ENCODE measurements at regions not wholly inside any gene's neighbourhood (a gene's known extent, or its start where the extent isn't known, plus 50 kb on each side); places are given as distances from the start of the nearest gene placed in this dataset.

DNA sequence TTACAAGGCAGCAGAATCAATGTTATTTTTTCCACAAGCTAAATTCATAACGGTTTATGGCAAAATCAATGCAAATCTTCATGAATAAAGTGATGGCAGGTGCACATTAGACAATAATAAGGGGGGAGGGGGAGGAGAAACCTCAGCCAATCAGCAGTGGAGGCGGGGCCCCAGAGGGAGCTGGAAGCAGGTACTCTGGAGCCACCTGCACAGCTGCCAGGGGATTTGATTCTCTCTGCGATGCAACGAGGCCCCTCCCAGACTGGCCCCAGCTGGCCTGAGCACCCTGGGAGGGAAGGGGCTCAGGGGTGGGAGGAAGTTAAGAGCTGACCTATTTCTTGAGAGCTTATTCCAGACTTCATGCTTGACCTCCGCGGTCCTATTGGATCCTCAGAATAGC is 127.8 kb upstream of the IGSF21 start:
- Mint-ChIP-seq H3K9me3 (no peaks in the 10 kb centered on the region), H3K4me1 (ENCODE audit: low read depth) (no peaks in the 10 kb centered on the region), H3K27me3 (ENCODE audit: low read depth) (peaks cover 6% of the 10 kb centered on the region), H3K36me3 (ENCODE audit: insufficient read depth in 2 of 2) (no peaks in the 10 kb centered on the region), H3K4me3 (no peak overlapping the region), H3K27ac (no peak overlapping the region)
- DNase-seq, result no peak
- ATAC-seq (replicated peaks in 1 of 2), result no peak

DNA sequence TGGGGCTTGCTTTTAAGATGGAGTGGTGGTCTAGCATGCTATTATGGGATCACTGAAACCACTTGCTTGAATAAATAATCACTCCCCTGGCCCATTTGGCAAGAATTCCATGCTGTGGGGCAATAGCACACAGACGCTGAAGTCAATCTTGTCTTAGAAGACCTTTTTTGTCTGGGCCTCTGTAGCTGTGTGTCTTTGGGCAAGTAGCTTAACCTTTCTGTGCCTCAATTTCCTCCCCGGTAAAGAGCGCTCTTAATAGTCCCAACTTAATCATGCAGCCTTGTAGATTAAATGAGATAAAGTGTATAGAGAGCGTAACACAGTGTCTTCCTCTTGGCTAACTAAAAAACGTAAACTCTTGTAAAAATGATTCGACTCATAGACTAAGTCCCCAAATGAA is 125.4 kb upstream of the IGSF21 start:
- Mint-ChIP-seq H3K36me3 (ENCODE audit: insufficient read depth in 2 of 2) (no peaks in the 10 kb centered on the region), H3K9me3 (no peaks in the 10 kb centered on the region), H3K27me3 (ENCODE audit: low read depth) (peaks cover 6% of the 10 kb centered on the region), H3K4me3 (no peak overlapping the region), H3K4me1 (ENCODE audit: low read depth) (no peaks in the 10 kb centered on the region), H3K27ac (no peak overlapping the region)
- DNase-seq (no peak), ATAC-seq (replicated peaks in 1 of 2) (no peak)

DNA sequence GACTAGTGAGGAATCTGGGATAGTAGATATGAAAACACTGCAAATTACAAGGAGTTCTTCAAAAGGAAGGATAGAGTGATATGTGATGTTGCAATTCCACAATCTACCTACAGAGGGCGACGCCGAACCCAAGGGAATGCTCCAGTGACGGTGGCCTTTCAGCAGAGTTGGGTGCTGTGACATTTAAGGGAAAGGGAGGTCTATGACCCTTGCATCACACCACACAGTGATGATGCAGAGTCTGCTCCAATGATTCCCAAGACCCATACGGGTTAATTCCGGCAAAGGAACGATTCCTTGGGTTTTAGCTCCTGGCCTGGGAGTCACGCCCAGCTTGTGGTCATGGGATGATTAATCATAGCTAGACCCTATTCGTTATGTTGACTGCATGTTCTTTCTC is 123.0 kb upstream of the IGSF21 start:
- Mint-ChIP-seq H3K27me3 (ENCODE audit: low read depth) (peaks cover 6% of the 10 kb centered on the region), H3K36me3 (ENCODE audit: insufficient read depth in 2 of 2) (no peaks in the 10 kb centered on the region), H3K4me3 (no peak overlapping the region), H3K4me1 (ENCODE audit: low read depth) (no peaks in the 10 kb centered on the region), H3K9me3 (peaks cover 0 to 3% of the 10 kb centered on the region in 2 donors), H3K27ac (no peak overlapping the region)
- ATAC-seq (replicated peaks in 1 of 2) (no peak), DNase-seq (peak; percentile 13 to 21)

DNA sequence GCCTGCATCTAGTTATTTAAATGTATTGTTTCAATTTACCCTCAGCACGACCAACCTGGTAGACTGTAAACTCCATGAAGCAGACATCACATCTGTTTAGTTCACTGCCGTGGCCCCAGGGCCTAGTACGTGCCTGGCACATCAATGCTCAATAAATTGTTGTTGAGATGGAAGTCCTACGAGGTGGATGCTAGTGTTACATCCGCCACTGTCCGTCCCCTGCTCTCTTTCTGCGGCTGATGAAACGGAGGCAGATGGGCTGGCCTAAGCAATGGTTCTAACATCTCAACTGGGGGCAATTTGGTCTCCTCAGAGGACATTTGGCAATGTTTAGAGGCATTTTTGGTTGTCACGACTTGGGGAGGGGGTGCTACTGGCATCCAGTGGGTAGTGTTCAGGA is 121.4 kb upstream of the IGSF21 start:
- Mint-ChIP-seq H3K4me1 (ENCODE audit: low read depth) (no peaks in the 10 kb centered on the region), H3K9me3 (peaks cover 0 to 3% of the 10 kb centered on the region in 2 donors), H3K27ac (no peak overlapping the region), H3K36me3 (ENCODE audit: insufficient read depth in 2 of 2) (no peaks in the 10 kb centered on the region), H3K4me3 (no peak overlapping the region), H3K27me3 (ENCODE audit: low read depth) (peaks cover 6% of the 10 kb centered on the region)
- no peak for ATAC-seq (replicated peaks in 1 of 2)
- DNase-seq, result no peak

DNA sequence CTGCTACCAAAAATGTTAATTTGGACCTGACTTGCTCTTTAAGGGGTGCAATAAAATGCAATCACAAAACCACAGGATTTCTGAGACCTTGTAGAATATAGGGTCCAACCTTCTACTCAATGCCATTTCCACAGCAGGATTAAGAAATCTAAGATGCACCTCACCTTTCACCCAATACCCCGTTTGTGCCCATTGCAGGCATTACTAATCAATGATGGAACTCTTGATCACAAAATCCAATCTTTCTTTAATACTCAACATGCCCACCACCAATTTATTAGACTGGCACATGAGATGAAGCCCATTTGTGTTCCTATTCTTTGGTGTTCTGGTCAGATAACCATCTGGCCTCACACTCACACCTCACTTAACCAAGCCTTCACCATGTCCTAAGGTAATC is 117.2 kb upstream of the IGSF21 start:
- no peak overlapping the region for H3K4me3 Mint-ChIP-seq
- H3K4me1 Mint-ChIP-seq (ENCODE audit: low read depth), result no peaks in the 10 kb centered on the region
- DNase-seq, result no peak
- H3K27me3 Mint-ChIP-seq (ENCODE audit: low read depth), result no peaks in the 10 kb centered on the region
- H3K9me3 Mint-ChIP-seq, result peaks cover 0 to 3% of the 10 kb centered on the region in 2 donors
- H3K36me3 Mint-ChIP-seq (ENCODE audit: insufficient read depth in 2 of 2), result no peaks in the 10 kb centered on the region
- no peak for ATAC-seq (replicated peaks in 1 of 2)
- no peak overlapping the region for H3K27ac Mint-ChIP-seq

DNA sequence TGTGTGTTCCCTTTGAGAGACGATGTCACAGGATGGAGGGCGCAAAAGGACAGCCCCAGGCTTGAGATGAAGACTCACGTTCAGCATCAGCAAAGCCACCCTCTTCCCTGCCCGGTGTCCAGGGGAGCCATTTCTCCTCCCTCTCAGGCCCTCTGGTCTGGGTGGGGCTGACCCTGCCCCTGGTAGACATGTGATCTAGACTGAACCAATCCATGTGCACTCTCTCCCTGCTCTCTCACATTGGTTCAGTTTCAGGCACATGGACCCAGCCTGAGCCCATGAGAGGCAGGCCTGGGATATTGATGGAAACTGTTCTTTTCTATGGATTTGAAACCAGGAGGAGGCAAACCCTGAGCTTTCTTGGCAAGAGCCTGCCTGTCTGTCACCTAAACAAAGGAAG is 115.6 kb upstream of the IGSF21 start:
- Mint-ChIP-seq H3K27ac (no peak overlapping the region), H3K4me1 (ENCODE audit: low read depth) (no peaks in the 10 kb centered on the region), H3K27me3 (ENCODE audit: low read depth) (no peaks in the 10 kb centered on the region), H3K9me3 (peaks cover 0 to 3% of the 10 kb centered on the region in 2 donors), H3K36me3 (ENCODE audit: insufficient read depth in 2 of 2) (no peaks in the 10 kb centered on the region), H3K4me3 (no peak overlapping the region)
- DNase-seq (no peak), ATAC-seq (replicated peaks in 1 of 2) (no peak)

DNA sequence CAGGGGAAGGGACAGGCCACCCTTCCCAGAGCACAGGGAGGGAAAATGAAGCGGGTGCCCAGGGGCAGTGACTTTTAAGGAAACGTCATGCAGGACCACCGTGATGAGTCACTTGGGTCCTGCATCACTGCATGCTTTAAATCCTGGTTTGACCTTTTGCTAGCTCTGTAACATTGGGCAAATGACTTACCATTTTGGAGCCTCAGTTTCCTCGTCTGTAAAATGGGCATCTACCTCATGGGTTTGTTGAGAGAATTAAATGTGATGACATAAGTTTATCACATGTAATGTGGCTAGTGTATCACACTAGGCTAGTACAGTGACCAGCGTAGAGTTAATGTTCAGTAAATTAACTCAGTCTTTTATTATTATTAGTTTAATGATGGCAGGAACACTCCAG is 114.8 kb upstream of the IGSF21 start:
- no peaks in the 10 kb centered on the region for H3K4me1 Mint-ChIP-seq (ENCODE audit: low read depth)
- H3K4me3 Mint-ChIP-seq, result no peak overlapping the region
- no peaks in the 10 kb centered on the region for H3K27me3 Mint-ChIP-seq (ENCODE audit: low read depth)
- DNase-seq (no peak), ATAC-seq (replicated peaks in 1 of 2) (no peak)
- peaks cover 0 to 3% of the 10 kb centered on the region in 2 donors for H3K9me3 Mint-ChIP-seq
- H3K27ac Mint-ChIP-seq, result no peak overlapping the region
- no peaks in the 10 kb centered on the region for H3K36me3 Mint-ChIP-seq (ENCODE audit: insufficient read depth in 2 of 2)

DNA sequence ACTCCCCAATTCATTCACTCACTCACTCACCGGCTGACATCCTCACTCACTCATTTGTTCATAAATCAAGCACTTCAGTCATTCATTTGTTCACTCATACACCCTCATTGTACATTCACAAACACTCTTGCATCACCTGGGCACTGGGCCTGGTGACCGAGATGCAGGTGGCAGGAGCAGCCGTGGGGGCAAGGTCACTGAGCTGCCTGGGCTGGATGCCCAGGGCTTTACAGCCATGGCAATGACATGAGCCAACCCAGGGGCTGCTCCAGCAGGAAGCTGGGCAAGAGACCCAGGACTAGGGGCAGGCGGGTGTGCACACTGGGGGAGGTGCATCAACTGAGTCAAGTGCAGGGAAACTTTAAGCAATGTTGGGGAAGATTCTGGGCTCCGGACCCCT is 113.6 kb upstream of the IGSF21 start:
- Mint-ChIP-seq H3K4me1 (ENCODE audit: low read depth) (no peaks in the 10 kb centered on the region), H3K36me3 (ENCODE audit: insufficient read depth in 2 of 2) (no peaks in the 10 kb centered on the region), H3K27me3 (ENCODE audit: low read depth) (no peaks in the 10 kb centered on the region), H3K27ac (no peak overlapping the region), H3K9me3 (peaks cover 0 to 3% of the 10 kb centered on the region in 2 donors), H3K4me3 (no peak overlapping the region)
- ATAC-seq (replicated peaks in 1 of 2), result no peak
- no peak for DNase-seq

DNA sequence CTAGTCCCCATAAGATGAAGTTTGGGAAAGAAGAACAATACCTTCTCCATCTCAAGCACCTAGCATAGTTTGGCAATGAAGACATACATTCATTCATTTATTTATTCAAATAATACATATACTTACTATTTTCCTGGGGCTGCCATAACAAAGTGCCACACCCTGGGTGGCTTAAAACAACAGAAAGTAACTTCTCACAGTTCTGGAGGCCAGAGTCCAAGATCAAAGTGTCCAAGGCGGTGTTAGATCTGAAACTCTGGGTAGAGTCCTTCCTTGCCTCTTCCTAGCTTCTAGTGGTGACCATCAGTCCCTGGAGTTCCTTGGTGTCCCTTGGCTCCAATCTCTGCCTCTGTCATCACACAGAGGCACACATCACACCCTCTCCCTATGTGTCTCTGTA is 112.1 kb upstream of the IGSF21 start:
- DNase-seq, result no peak
- H3K4me3 Mint-ChIP-seq, result no peak overlapping the region
- no peaks in the 10 kb centered on the region for H3K4me1 Mint-ChIP-seq (ENCODE audit: low read depth)
- ATAC-seq (replicated peaks in 1 of 2), result no peak
- H3K27ac Mint-ChIP-seq, result no peak overlapping the region
- H3K9me3 Mint-ChIP-seq, result no peaks in the 10 kb centered on the region
- no peaks in the 10 kb centered on the region for H3K27me3 Mint-ChIP-seq (ENCODE audit: low read depth)
- H3K36me3 Mint-ChIP-seq (ENCODE audit: insufficient read depth in 2 of 2), result no peaks in the 10 kb centered on the region

DNA sequence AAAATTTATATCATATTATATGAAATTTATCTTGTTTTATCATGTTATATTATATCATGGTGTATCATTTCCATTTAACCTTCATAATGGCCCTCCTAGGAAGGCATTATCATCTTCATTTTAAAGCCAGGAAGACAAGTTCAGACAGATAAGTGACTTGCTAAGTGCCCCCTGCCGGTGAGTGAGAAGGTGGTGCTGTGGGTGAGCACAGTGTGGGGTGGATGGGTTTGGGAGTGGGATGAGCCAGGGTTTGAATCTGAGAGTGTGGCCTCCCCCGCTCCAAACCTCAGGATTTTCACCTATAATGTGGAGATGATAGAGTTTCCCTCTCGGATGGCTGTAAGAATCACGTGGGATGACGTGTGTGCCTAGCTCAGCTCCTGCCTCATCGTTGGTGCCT is 108.7 kb upstream of the IGSF21 start:
- Mint-ChIP-seq H3K27me3 (ENCODE audit: low read depth) (peaks cover 6% of the 10 kb centered on the region), H3K36me3 (ENCODE audit: insufficient read depth in 2 of 2) (no peaks in the 10 kb centered on the region), H3K27ac (no peak overlapping the region), H3K9me3 (no peaks in the 10 kb centered on the region), H3K4me1 (ENCODE audit: low read depth) (no peaks in the 10 kb centered on the region), H3K4me3 (no peak overlapping the region)
- ATAC-seq (replicated peaks in 1 of 2), result no peak
- no peak for DNase-seq

DNA sequence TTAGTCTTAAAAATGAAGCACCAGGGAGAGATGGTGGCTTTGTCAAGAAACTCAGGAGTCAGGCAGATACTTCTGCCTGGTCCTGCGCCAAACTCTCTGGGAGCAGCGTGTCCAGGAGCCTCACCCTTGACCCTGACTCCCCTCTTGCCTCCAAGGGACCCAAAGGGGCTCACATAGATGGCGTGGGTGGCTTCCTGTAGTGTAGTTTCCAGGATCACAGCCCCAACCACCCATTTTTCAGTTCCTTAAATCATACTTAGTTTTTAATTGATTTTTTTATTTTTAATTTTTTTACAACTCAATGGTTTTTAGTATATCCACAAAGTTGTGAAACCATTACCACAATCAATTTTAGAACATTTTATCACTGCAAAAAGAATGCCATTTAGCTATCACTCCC is 107.7 kb upstream of the IGSF21 start:
- H3K4me3 Mint-ChIP-seq, result no peak overlapping the region
- no peak for DNase-seq
- H3K27me3 Mint-ChIP-seq (ENCODE audit: low read depth), result peaks cover 6% of the 10 kb centered on the region
- no peak overlapping the region for H3K27ac Mint-ChIP-seq
- H3K36me3 Mint-ChIP-seq (ENCODE audit: insufficient read depth in 2 of 2), result no peaks in the 10 kb centered on the region
- ATAC-seq (replicated peaks in 1 of 2), result no peak
- no peaks in the 10 kb centered on the region for H3K4me1 Mint-ChIP-seq (ENCODE audit: low read depth)
- no peaks in the 10 kb centered on the region for H3K9me3 Mint-ChIP-seq

DNA sequence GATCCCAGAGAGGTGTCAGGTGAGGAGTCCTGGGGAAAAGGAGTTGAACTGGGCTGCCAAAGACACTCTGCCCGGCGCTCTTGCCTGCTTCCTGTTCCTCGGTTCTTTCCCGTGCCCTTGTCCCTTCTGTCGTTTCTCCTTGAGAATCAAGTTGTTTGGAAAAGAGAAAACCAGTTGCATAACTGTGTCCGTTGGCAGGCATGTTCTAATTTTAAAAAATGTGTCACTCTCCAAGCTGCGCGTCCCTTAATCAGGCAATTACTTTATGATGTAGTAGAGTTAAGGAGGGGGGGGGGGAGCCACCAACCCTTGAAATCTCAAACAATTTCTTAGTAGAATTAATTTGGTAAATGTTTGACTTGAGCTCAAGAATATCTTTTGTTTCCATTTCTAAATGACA is 105.9 kb upstream of the IGSF21 start:
- H3K9me3 Mint-ChIP-seq, result no peaks in the 10 kb centered on the region
- H3K4me3 Mint-ChIP-seq, result no peak overlapping the region
- ATAC-seq (replicated peaks in 1 of 2) (no peak), DNase-seq (no peak)
- peaks cover 6% of the 10 kb centered on the region for H3K27me3 Mint-ChIP-seq (ENCODE audit: low read depth)
- H3K27ac Mint-ChIP-seq, result no peak overlapping the region
- no peaks in the 10 kb centered on the region for H3K36me3 Mint-ChIP-seq (ENCODE audit: insufficient read depth in 2 of 2)
- no peaks in the 10 kb centered on the region for H3K4me1 Mint-ChIP-seq (ENCODE audit: low read depth)

DNA sequence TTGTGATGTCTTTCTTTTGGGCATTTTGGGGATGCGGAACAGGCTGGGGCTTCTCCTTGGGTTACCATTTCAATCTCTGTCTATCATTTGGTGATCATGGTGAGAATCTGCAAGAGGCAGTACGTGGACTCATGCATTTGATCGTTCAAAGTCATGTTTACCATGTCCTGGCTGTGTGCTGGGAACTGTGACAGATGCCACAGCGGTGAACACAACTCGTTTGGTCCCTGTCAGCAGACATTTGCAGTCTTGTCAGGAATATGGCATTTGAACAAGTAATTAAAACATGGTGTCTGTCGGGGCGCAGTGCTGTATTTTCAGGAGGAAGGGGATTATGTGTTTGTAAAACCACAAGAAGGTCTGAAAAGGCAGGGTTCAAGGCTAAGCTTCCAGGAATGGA is 103.3 kb upstream of the IGSF21 start:
- no peaks in the 10 kb centered on the region for H3K4me1 Mint-ChIP-seq (ENCODE audit: low read depth)
- no peak overlapping the region for H3K27ac Mint-ChIP-seq
- H3K4me3 Mint-ChIP-seq, result no peak overlapping the region
- no peak for ATAC-seq (replicated peaks in 1 of 2)
- H3K9me3 Mint-ChIP-seq, result no peaks in the 10 kb centered on the region
- H3K36me3 Mint-ChIP-seq (ENCODE audit: insufficient read depth in 2 of 2), result no peaks in the 10 kb centered on the region
- no peak for DNase-seq
- peaks cover 15% of the 10 kb centered on the region for H3K27me3 Mint-ChIP-seq (ENCODE audit: low read depth)

DNA sequence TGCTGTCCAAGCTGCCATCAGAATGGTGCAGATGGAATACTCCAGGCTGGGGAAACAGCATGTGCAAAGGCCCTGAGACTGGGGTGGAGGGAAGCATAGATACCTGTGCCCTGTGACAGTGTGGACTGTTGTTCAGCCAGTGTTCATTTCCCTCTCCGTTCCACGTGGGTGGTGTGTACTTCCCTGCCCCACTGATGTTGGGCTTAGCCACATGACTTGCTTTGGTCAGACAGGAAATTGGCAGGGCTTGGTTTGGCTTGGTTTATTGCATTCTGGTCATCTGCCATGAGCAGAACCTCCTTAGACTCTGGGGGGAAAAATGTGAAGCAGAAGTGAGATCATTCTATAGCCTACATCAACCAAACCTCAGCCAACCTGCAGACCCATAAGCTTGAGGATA is 102.4 kb upstream of the IGSF21 start:
- Mint-ChIP-seq H3K27me3 (ENCODE audit: low read depth) (peaks cover 15% of the 10 kb centered on the region), H3K9me3 (no peaks in the 10 kb centered on the region), H3K36me3 (ENCODE audit: insufficient read depth in 2 of 2) (no peaks in the 10 kb centered on the region), H3K4me3 (no peak overlapping the region), H3K27ac (no peak overlapping the region), H3K4me1 (ENCODE audit: low read depth) (no peaks in the 10 kb centered on the region)
- DNase-seq (no peak), ATAC-seq (replicated peaks in 1 of 2) (no peak)
